Stimulated activated CD8-positive, alpha-beta memory T cell treated with anti-CD3 and anti-CD28 coated beads, Interleukin-2, amount 100 ng/mL, for 48 hours (primary cell): ENCODE measurements at regions not wholly inside any gene's neighbourhood (a gene's known extent, or its start where the extent isn't known, plus 50 kb on each side); places are given as distances from the start of the nearest gene placed in this dataset.

Experiments used
- DNase-seq, 2 donors: peaks; one replicate each; pipeline ENCODE4 v3.0.0-alpha.2; 2020; ENCODE audit warnings: low read depth in 2 of 2

DNA sequence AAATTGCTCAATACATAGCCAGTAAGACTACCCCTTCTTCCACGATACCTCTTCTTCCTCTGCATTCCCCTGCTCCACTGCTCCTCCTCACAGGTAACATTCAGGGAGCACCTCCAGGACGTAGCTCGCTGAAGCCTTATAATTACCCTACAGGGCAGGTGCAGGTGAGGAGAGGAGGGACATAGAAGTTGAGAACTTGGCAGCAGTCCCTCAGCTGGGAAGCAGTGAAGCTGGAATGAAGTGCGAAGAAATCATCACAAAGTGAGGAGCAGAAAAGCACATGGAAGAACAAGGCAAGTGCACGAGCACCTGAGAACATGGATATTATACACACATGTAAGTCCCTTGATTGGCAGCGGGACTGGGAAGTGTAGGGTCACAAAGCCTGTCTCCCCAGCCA, 118.2 kb downstream of the HSD17B3 start:
- no peak for DNase-seq

DNA sequence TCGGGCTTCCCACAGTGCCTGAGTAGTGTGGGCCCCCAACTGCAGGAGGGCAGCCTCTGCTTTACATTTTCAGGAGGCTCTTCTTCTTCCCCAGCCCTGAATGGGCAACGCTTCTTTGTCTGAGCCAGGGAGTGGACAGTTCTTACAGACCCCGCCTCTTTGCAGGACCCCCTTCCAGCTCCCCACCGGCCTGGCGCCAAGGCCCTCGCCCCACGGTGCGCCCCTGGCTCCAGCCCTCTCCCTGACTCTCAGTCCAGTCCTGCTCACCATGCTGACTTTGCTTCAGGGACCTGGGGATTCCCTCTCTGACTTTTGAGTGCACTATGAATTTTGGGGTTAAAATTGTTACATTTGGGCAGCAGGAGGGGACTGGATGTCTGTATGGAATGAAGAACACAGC, 123.8 kb downstream of the HSD17B3 start:
- DNase-seq: no peak

DNA sequence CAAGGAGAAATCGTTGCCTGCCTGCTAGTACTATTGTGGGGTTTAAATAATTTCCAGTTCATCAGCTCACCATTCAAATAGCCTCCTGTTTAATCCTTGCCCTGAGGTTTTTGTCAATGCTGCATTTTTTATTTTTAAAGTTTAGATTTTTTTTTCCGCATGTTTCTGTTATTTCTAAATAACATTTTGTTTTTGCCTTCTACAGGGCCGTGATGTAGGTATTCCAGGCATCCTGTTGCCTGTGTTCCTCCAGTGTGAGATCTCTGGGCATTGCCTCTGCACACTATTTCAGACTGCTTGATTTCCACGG, 124.3 kb downstream of the HSD17B3 start:
- no peak for DNase-seq

DNA sequence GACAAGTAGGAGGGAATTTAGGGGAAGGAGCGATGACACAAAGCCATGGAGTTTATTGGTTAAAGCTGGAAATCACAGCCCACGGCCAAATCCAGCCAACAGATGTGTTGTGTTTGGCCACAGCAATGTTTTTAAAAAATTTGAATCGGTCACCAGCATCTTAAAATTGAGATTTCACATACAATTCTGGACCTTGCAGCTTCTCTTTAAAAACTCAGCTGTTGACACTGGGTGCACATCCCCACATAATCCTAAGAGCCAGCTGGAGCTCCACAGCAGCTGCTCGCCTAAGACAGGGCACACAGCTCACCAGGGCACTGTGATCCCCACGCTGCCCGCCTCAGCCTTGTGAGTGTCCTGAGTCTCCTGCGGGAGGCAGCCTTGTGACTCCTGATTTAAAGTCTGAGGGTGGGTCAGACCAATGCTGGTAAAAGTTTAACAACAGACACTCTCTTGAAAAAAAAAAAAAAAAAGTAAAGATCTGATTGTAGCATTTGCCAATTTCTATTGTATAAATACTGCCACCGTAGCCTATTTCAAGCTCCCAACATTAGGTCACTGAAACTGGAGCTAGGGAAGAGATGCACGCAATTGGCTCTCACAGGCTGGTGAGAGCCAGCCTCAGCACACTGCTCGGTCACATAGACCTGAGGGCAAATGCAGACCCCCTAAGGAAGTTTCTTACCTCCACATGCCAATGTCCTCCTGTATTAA, 124.8 kb downstream of the HSD17B3 start:
- DNase-seq: no peak

DNA sequence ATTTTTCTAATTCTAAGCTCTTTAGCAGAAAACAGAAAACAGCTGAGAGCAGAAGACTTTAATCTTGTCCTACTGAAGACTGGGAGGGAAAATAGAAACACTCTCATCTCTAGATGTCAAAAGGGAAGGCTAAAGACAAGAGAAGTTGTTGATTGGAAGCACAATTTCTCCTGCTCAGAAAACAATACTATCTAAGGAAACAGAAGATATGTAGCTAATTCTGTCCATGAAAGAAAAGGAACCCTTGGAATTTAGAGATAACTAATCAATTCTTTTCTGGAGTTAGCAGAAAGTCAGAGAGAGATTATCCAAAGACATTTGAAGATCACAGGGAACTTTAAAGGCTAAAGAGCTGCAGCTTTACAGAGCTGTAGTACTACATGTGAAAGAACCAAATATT, 126.2 kb downstream of the HSD17B3 start:
- no peak for DNase-seq

DNA sequence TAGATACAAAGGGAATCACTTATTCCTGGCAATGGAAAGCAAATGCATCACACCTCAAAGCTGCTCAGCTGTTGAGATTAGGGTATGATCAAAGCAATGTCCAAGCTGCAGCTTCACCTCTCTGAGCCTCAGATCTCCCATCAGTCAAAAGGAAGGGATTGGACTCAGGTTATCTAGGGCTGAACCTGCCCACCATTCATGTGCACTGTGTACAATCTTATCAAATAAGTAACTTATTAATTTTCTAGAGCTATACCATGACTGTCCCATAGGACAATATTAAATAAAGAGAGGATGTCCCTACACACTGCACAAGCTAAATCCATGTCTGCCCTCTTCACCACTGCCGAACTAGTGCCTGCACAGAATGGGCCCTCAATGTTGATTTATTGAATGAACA, 127.0 kb downstream of the HSD17B3 start:
- DNase-seq: no peak

DNA sequence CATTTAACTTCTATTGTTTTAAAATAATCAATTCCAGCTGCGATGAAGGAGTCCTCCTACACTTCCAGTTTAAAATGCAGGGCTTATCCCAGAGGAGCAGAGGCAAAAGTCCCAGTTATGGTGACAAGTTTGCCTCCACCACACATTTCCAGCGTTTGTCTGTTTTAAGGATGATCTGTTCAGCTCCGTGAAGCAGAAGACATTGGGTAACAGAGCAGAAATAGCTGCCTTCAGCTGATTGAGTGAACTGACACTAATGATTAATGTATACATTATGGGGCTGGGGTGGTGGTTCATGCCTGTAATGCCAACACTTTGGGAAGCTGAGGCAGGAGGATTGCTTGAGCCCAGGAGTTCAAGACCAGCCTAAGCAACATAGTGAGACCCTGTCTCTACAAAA, 127.6 kb downstream of the HSD17B3 start:
- DNase-seq: no peak

DNA sequence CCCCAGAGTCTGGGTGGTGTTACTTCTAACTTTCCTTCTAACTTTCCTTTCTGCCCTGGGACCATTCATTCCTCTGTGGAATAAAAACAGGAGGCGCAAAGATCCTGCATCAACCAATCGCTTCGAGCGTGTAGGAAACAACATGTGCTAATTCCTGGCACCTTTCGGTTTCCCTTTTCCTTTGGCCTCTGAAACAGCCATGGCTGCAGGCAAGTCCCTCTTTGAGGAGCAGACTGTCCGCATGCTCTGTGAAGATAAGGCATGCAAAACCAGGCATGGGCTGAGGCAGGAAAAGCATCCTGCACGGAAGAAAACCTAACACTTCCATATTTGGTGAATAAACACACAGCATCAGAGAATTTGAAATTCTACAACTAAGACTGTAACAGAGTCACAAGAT, 128.3 kb downstream of the HSD17B3 start:
- no peak for DNase-seq

DNA sequence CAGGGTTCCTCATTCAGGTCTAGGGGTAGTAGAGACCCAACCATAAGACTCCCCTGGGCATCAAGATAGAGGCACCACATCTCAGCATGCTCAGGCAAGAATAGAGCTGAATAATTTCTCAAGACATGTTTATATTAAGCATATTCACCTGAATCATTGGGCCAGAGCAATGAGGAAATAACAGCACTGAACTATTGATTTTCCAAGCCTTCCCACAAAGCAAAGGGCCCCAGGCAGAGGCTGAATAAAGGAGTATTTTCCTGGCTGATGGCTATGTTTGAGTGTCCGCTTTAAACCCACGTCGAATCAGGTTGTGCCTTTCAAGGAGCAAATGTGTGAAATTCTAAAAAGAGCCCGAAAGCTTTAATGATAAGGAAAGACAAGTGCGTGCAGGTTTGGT, 129.2 kb downstream of the HSD17B3 start:
- DNase-seq: no peak

DNA sequence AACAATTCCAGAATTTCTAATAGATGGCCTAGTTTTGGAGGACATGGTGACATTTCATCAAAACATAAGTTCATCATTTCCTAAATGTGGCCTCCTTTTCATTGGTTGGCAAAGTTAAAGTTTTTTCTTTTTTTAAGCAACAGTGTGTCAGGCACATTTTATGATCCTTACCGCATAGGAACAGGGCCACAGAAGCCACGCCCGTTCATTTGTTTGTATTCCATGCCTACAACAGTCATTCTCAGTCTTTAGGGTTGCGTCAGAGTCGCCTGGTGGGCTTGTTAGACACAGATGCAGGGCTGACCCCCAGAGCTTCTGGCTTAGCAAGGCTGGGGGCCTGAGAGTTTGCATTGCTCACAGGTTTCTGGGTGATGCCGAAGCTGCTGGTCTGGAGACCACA, 130.2 kb downstream of the HSD17B3 start:
- no peak for DNase-seq

DNA sequence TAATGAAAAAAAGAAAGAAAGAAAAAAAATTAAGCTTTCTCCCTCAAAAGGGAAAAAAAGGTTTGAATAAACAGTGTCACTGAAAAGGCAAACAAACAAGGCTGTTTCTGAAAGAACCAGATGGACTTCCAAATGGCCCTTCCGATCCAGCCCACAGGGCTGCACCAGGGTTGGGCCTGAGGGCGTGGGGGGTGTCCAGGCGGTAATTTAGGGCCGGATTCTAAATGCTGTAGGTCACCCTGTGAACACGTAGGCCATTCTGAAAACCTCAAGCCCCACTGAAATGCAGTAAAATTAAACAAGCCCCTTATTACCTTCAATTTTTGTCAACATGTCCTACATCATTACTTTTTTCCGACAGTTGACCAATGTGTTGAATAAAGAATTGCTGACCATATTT, 132.1 kb downstream of the HSD17B3 start:
- DNase-seq: no peak

DNA sequence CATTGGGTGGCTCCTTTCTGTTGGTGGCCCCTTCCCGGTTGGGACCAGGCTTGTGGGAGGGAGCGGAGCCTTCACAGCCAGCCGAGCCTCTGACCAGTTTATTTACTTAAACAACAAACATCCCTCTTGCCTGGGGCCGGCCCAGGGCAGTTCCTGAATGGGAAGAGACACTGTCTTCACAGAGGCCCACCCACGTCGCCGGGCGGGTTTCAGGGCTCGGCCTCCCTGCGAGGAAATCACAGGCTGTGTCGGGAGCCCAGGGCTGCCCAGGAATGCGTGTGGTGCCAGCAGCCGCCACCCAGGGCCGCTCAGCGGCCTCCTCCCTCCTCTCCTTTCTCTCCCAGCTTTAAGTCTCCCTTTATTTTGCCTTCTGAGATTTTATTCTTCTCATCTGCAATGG, 132.5 kb downstream of the HSD17B3 start:
- DNase-seq: no peak

DNA sequence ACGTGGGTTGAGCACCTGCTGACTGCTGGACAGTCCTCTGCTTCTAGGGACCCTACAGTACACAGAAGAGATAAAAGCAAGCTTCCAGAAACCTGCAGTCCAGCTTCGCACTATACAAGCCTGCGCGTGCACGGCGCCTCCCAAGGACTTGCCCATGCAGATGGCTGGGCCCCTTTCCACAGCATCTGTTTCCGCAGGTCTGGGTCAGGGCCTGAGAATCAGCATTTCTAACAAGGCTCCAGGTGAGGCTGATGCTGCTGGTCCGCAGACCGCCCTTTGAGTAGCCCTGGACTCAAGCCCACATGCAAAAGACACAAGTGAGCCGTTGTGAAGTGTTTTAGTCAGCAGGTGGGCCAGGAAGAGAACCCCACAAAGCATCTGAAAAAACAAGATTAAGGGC, 133.1 kb downstream of the HSD17B3 start:
- no peak for DNase-seq

DNA sequence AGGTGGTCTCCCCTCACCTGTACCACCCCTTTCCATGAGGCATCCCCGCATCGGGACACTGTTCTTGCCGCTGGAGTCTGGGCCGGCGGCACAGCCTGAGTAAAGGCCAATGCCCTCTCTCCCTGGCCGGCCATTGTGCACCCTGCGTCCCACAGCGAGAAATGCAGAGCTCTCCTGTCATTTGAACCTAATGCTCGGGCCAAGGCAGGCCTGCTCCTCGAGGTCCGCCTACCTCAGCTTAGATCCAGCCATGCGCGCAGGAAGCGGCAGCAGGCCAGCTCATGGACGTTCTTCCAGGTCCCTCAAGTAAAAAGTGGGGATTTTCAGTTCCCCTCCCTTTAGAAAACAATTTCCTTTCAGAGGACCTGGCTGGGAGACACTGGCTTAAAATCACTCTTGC, 135.0 kb downstream of the HSD17B3 start:
- no peak for DNase-seq

DNA sequence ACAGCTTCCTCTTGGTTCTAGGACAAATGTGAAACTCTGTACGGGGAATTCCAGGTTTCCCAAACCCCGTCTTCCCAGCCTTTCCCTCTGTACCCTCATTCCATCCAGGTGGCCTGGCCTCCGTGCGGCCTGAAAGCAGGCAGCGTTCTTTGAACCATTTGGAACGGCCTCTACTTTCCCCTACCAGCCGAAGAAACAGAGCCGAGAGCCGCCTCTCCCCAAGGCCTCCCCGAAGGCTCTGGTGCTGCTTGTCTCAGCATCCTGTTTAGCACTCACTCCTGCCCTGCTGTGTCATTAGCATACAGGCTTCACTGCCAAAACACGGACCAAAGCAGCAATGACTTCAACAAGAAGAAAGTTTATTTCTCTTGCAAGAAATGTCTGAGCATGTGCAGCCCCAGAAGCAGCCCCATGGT, 137.7 kb downstream of the HSD17B3 start:
- no peak for DNase-seq

DNA sequence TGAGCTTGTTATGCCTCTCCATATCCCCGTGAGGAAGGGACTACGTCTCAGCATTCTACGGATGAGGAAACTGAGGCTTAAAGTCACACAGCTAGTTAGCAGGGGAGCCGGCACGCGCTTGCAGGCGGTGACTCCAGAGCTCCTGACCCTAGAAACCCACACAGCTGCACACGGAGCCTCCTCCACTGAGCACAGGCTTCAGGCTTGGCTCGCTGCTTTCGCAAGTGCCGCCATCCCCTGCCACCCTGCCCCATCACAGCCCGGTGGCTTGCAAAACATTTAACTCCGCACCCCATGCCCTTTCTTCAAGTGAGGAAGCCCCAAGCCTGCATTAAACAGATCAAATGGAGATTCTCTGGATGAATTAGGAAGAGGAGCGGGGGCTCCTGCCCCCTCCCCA, 138.3 kb downstream of the HSD17B3 start:
- no peak for DNase-seq

DNA sequence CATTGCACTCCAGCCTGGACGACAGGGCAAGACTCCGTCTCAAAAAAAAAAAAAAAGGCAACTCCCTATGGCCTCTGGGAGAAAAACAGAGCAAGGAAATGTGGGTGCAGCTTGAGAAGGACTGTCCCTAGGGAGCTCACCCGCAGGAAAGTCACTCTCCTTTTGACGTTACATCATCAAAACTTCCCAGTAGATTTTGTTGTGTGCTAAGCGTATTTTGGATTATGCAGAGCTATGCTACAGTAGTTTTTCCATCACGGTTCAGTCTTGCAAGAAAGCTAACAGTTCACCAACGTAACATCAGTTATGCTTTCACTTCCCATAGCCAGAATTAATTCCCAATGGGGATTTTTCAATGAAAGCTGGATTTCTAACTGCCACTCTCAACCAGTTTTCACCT, 138.8 kb downstream of the HSD17B3 start:
- DNase-seq: no peak

DNA sequence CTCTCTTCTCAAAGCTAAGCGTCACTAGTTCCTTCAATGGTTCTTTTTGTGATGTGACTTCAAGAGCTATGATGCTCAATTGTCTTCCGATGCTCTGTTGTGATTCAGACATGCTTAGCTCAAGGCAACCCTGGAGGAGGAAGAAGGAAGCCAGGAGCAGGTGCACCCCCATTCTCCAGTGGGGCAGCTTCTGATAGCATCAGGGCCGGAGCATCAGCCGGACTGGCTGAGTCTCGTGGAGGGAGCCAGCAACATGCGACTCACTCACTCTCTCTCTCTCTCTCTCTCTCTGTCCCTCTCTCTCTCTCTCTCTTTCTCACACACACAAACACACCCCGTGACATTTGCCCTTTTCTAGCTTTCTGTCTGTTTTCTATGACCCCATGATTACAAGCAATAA, 140.2 kb downstream of the HSD17B3 start:
- DNase-seq: no peak

DNA sequence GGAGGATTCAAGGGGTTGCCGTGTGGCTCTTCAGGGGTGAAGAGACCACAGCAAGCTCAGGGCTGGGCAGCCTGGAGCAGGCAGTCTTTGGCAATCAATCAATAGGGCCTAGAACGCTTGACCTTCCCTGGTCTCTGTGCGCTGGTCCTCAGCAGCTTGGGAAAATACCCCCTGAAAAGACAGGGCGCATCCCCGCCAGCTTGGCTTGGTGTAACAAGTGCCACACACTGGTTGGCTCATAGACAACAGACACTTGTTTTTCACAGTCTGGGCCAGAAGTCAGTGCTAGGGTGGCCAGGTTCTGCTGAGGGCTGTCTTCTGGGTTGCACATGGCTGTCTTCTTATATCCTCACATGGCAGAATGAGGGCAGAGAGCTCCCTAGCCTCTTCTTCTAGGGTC, 141.1 kb downstream of the HSD17B3 start:
- no peak for DNase-seq

DNA sequence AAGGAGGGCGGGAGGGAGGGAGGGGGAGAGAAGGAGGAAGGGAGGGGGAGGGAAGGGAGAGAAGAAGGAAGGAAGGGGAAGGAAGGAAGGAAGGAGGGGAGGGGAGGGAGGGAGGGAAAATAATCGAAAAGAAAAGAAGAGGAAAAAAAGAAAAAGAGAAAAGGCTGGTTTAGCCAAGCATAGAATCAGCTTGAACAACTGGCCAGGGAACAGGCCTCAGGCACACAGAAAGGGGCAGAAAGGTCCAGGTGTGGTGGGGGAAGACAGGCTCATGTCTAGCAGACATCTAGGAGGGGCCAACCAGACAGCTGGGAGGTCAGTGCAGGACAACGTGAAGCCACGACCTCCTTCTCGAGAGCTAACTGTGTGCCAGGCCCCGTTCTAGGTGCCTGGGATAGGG, 141.8 kb downstream of the HSD17B3 start:
- no peak for DNase-seq

DNA sequence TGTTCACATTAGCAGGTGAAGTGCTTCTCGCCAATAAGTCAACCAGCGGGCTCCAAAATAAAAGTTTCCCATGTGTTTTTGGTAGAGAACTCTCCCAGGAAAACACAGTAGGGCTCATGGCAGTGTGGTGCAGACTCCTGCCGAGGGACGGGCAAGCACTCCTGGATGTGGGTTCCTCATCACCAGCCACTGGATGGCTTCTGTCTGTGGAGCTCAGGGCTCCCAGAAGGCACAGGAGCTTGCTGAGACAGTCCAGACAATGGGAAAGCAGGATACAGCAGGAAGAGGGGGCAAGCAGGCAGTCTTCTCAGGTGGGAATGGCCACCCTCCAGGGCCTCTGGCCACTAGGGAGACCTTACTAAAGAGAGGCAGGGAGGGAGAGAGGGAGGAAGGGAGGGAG, 142.4 kb downstream of the HSD17B3 start:
- no peak for DNase-seq

DNA sequence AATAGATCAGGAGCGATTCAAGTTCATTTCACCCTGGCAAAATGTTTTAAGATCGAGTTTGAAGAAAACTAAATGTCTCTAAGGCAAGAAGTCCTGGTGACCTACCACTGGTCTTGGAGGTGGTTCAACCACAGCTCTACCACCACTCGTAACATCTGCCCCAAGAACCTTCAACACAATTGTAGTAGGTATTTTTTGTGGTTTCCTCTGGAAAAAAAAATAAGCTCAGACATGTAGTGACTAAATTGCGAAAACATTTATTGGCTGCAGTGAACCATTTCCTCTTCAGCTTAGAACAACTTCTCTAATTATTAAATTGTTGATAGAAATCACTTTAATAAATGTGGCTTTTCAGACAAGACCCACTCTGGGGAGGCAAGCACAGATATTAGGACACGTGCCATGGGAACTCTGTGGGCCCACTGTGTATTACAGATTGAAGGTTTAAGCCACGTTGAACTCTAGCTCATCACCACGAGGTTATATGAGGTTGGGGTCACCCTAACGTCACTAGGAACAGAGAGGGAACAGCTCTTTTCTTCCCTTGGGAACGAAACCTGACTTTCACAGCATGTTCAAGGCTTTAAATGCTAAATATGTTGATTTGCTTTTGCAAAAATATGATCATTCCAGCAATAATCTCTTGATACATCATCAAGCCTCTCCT, 142.9 kb downstream of the HSD17B3 start:
- no peak for DNase-seq

DNA sequence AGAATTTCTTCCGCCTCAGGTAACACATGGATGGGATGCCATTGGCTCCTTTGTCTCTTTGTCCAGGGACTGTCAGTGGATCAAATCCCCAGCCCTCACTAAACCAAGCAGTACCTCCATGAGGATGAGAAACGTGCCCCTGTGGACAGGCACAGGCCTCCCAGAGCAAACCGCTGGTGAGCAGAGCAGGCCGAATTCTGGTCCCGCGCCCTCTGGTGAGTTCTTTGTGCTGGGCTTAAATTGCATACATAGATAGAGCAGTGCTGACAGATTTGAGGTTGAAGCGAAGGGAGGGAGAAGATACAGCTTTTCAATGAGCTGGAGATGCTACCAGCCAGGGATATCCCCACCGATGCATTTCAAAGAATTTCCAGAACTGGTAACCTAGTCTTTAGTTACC, 143.8 kb downstream of the HSD17B3 start:
- no peak for DNase-seq

DNA sequence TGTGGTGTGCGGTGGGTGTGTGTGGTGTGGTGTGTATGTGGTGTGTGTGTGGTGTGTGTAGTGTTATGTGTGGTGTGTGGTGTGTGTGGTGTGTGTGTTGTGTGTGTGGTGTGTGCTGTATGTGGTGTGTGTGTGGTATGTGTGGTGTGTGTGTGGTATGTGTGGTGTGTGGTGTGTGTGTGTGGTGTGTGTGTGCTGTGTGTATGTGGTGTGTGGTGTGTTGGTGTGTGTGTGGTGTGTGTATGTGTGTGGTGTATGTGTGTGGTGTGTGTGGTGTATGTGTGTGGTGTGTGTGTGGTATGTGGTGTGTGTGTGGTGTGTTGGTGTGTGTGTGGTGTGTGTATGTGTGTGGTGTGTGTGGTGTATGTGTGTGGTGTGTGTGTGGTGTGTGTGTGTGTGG, 144.3 kb downstream of the HSD17B3 start:
- DNase-seq: no peak
